K562 (cell line): ENCODE measurements at regions not wholly inside any gene's neighbourhood (a gene's known extent, or its start where the extent isn't known, plus 50 kb on each side); places are given as distances from the start of the nearest gene placed in this dataset.

Experiments used
- CAMTA2 ChIP-seq: fragments of 250-450 bp; sonication (Bioruptor Pico); conservative IDR thresholded peaks from 2 replicates; pipeline ENCODE4 v1.5.1; 2022
- CREB3L1 ChIP-seq: fragments of 450-650 bp; IDR thresholded peaks from 2 replicates; pipeline ENCODE4 v1.6.1; 2014; ENCODE audit warnings: low read depth, mild to moderate bottlenecking, moderate library complexity, borderline replicate concordance
- EGR1 ChIP-seq: fragments of 450-650 bp; conservative IDR thresholded peaks from 2 replicates; pipeline ENCODE4 v1.6.1; 2017; ENCODE audit warnings: mild to moderate bottlenecking
- KAT7 ChIP-seq: sonication (generic); formaldehyde crosslinking; IDR thresholded peaks from 2 replicates; pipeline ENCODE4 v1.8.0; 2022; ENCODE audit warnings: missing genetic modification reagents, mild to moderate bottlenecking, borderline replicate concordance
- SMAD1 ChIP-seq: fragments of 150-350 bp; IDR thresholded peaks from 2 replicates; pipeline ENCODE4 v1.6.1; 2014; ENCODE audit warnings: low read length, low read depth; ENCODE audit not compliant: partially characterized antibody
- SRSF9 ChIP-seq: fragments of 200-400 bp; formaldehyde crosslinking; IDR thresholded peaks from 2 replicates; pipeline ENCODE4 v1.6.1; 2017; ENCODE audit warnings: low read depth, low read length, borderline replicate concordance
- TF ChIP-seq, protein P1 (sequence below), 2 experiments: fragments of 450-650 bp; formaldehyde crosslinking in 1 of 2; IDR thresholded peaks; 2 replicates each; pipeline versions ENCODE4 v1.4.0 to v1.6.1; 2014 to 2020; ENCODE audit warnings: mild to moderate bottlenecking in 2 of 2, borderline replicate concordance in 1 of 2, low read depth in 1 of 2

DNA sequence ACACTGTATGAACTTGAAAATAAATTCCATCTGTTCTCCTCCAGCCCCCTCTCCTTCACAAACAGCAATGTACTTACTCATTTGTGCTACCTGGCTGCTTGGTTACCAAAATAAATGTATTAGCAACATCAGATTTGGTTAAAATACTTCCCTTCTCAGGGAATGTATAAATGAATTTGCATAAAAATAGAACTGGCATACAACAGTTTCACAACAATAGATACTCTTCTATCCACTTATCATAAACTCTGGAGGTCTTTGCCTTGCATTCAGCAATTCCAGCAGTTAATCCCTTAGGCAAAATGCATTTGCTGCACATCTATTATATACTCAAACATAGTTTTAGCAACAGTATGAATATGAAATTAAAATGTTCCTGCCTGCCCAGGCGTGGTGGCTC lies 658.2 kb downstream of the CENPC start (continued):
- TF ChIP-seq, protein P1, sequence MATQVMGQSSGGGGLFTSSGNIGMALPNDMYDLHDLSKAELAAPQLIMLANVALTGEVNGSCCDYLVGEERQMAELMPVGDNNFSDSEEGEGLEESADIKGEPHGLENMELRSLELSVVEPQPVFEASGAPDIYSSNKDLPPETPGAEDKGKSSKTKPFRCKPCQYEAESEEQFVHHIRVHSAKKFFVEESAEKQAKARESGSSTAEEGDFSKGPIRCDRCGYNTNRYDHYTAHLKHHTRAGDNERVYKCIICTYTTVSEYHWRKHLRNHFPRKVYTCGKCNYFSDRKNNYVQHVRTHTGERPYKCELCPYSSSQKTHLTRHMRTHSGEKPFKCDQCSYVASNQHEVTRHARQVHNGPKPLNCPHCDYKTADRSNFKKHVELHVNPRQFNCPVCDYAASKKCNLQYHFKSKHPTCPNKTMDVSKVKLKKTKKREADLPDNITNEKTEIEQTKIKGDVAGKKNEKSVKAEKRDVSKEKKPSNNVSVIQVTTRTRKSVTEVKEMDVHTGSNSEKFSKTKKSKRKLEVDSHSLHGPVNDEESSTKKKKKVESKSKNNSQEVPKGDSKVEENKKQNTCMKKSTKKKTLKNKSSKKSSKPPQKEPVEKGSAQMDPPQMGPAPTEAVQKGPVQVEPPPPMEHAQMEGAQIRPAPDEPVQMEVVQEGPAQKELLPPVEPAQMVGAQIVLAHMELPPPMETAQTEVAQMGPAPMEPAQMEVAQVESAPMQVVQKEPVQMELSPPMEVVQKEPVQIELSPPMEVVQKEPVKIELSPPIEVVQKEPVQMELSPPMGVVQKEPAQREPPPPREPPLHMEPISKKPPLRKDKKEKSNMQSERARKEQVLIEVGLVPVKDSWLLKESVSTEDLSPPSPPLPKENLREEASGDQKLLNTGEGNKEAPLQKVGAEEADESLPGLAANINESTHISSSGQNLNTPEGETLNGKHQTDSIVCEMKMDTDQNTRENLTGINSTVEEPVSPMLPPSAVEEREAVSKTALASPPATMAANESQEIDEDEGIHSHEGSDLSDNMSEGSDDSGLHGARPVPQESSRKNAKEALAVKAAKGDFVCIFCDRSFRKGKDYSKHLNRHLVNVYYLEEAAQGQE (IDR thresholded peaks at IDR 0.05; ENCODE audit: borderline replicate concordance), result no peak
- TF ChIP-seq, protein P1 (CRISPR knock-in tag; IDR thresholded peaks at IDR 0.05; ENCODE audit: low read depth), result no peak
- TF ChIP-seq CAMTA2 (no peak), EGR1 (no peak), SMAD1 (no peak), CREB3L1 (no peak), SRSF9 (no peak), KAT7 (no peak)
